ENCODE measurements at regions not wholly inside any gene's neighbourhood (a gene's known extent, or its start where the extent isn't known, plus 50 kb on each side); places are given as distances from the start of the nearest gene placed in this dataset.

DNA sequence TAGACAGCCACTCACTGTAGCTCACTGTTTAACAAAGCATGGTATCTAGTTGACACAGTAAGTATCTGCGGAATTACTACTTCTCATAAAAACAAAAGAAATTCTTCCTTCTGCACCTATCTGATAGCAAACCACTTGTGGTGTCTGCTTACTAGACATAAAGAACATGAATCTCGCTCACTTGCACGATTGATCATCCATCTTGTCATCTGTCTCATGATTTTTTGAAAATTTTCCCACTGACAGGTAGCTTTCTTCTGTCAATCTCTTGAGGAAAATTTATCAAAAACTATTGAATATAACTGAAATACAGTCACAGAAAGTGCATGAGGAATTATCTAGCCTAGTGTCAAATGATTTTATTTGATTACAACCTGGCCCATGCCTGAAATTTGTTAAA is 291.6 kb upstream of the ANO3 start:
- no peak overlapping the region for H3K9ac ChIP-seq (ENCODE audit: low read depth, low read length)
- H3K4me3 ChIP-seq (ENCODE audit: low read length): no peak overlapping the region
- H3K36me3 ChIP-seq (ENCODE audit: insufficient read depth, low read length): no peaks in the 10 kb centered on the region
- no peak overlapping the region for H3K4me2 ChIP-seq (ENCODE audit: low read length)
- peaks cover 4% of the 10 kb centered on the region for H3K27me3 ChIP-seq (ENCODE audit: control insufficient read depth, insufficient read depth, low read length)
- H3K9me3 ChIP-seq (replicated peaks; ENCODE audit: low read length): no peaks in the 10 kb centered on the region
- H3K4me1 ChIP-seq (ENCODE audit: control insufficient read depth, insufficient read depth, low read length): no peaks in the 10 kb centered on the region

DNA sequence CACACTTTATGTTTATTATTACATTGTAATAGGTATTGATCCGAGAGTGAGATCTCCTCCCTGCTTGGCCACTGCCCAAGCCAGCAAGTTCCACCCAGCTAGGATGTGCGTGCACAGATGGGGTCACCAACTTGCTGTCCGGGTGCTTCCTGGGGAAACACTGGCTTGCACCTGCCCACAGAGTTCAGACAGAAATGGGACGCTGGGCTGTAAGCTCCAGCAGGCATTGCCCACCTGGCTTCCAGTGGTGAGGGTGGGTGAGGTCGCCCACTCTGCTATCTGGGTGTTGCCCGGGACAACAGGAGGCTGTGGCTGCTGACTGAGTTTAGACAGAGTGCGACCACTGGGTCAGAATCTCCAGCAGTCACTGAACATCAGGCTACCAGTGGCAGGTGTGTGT is 289.8 kb upstream of the ANO3 start:
- Histone ChIP-seq H3K27me3 (ENCODE audit: control insufficient read depth, insufficient read depth, low read length) (no peaks in the 10 kb centered on the region), H3K36me3 (ENCODE audit: insufficient read depth, low read length) (no peaks in the 10 kb centered on the region), H3K4me3 (ENCODE audit: low read length) (no peak overlapping the region), H3K9me3 (replicated peaks; ENCODE audit: low read length) (no peaks in the 10 kb centered on the region), H3K9ac (ENCODE audit: low read depth, low read length) (no peak overlapping the region), H3K4me2 (ENCODE audit: low read length) (no peak overlapping the region), H3K4me1 (ENCODE audit: control insufficient read depth, insufficient read depth, low read length) (no peaks in the 10 kb centered on the region)

DNA sequence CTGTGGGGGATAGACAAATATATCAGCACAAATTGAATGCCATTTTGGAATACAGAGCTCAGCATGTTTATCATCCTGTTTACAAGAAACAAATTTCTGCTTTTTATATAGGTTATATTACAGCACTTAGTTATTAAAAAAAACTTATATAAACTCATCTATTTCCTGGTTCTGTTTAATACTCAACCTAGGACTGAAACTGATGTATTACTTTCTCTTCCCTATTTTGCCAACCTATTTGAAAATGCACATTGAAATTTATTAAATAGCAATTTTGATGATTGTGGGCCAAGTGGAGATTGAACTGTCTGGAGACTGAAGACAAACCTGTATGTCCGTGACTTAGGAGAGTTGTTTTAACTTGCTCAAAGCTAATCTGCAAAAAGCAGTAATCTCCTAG is 288.3 kb upstream of the ANO3 start:
- no peaks in the 10 kb centered on the region for H3K9me3 ChIP-seq (replicated peaks; ENCODE audit: low read length)
- H3K36me3 ChIP-seq (ENCODE audit: insufficient read depth, low read length): no peaks in the 10 kb centered on the region
- no peak overlapping the region for H3K9ac ChIP-seq (ENCODE audit: low read depth, low read length)
- no peaks in the 10 kb centered on the region for H3K4me1 ChIP-seq (ENCODE audit: control insufficient read depth, insufficient read depth, low read length)
- H3K4me3 ChIP-seq (ENCODE audit: low read length): no peak overlapping the region
- peaks cover 4% of the 10 kb centered on the region for H3K27me3 ChIP-seq (ENCODE audit: control insufficient read depth, insufficient read depth, low read length)
- H3K4me2 ChIP-seq (ENCODE audit: low read length): no peak overlapping the region

DNA sequence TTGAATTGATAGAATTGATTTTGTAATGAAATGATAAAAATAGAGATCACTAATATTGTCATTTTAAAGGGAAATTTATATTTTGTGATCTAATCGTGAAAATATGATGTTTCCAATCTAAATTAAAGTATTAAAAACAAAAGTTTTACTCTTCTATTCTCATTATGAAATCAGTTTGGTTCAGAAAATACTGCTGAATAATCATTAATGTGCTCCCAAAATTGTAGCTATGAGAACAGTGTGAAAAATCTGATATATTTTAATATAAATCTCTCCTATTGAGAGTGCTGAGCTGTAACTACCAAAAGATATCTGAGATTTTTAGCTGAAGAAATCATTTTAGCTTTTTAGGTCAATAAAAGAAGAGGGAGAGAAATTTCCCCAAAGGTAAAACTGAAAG is 287.5 kb upstream of the ANO3 start:
- H3K4me3 ChIP-seq (ENCODE audit: low read length): no peak overlapping the region
- no peaks in the 10 kb centered on the region for H3K36me3 ChIP-seq (ENCODE audit: insufficient read depth, low read length)
- H3K9me3 ChIP-seq (replicated peaks; ENCODE audit: low read length): no peaks in the 10 kb centered on the region
- H3K4me1 ChIP-seq (ENCODE audit: control insufficient read depth, insufficient read depth, low read length): no peaks in the 10 kb centered on the region
- H3K4me2 ChIP-seq (ENCODE audit: low read length): no peak overlapping the region
- no peak overlapping the region for H3K9ac ChIP-seq (ENCODE audit: low read depth, low read length)
- H3K27me3 ChIP-seq (ENCODE audit: control insufficient read depth, insufficient read depth, low read length): peaks cover 4% of the 10 kb centered on the region

GRCh38 chr11:26045082-26045481 is 286.8 kb upstream of the ANO3 start:
- Histone ChIP-seq H3K4me2 (ENCODE audit: low read length) (no peak overlapping the region), H3K4me3 (ENCODE audit: low read length) (no peak overlapping the region), H3K27me3 (ENCODE audit: control insufficient read depth, insufficient read depth, low read length) (peaks cover 4% of the 10 kb centered on the region), H3K36me3 (ENCODE audit: insufficient read depth, low read length) (no peaks in the 10 kb centered on the region), H3K9me3 (replicated peaks; ENCODE audit: low read length) (no peaks in the 10 kb centered on the region), H3K4me1 (ENCODE audit: control insufficient read depth, insufficient read depth, low read length) (no peaks in the 10 kb centered on the region), H3K9ac (ENCODE audit: low read depth, low read length) (no peak overlapping the region)

- H3K36me3 ChIP-seq (ENCODE audit: insufficient read depth, low read length): no peaks in the 10 kb centered on the region
- H3K4me3 ChIP-seq (ENCODE audit: low read length): no peak overlapping the region
- no peak overlapping the region for H3K4me2 ChIP-seq (ENCODE audit: low read length)
- no peaks in the 10 kb centered on the region for H3K4me1 ChIP-seq (ENCODE audit: control insufficient read depth, insufficient read depth, low read length)
- no peak overlapping the region for H3K9ac ChIP-seq (ENCODE audit: low read depth, low read length)
- no peaks in the 10 kb centered on the region for H3K9me3 ChIP-seq (replicated peaks; ENCODE audit: low read length)
- peaks cover 4% of the 10 kb centered on the region for H3K27me3 ChIP-seq (ENCODE audit: control insufficient read depth, insufficient read depth, low read length)
Observed at GRCh38 chr11:26048271-26048670, 283.7 kb upstream of the ANO3 start.

- H3K4me1 ChIP-seq (ENCODE audit: control insufficient read depth, insufficient read depth, low read length): no peaks in the 10 kb centered on the region
Observed at GRCh38 chr11:26053966-26054365, 278.0 kb upstream of the ANO3 start.

DNA sequence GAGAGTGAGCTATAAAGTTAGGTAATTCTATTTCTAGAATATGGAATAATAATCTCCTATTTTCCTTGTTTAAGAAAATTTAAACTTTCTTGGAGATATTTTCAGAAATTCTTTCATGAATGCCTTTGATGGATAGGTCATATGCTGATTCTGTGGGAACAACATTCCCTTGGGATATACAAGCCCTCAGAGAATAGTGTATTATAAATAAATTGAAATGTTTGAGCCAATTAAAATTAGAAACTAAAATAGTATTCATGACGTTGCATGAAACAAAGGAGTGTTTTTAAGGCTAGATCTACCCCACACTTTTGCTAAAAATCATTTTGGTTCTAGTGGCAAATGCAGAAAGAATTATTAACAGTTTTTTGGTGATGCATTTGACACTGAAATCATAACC is 269.3 kb upstream of the ANO3 start:
- Histone ChIP-seq H3K27me3 (ENCODE audit: control insufficient read depth, insufficient read depth, low read length) (no peaks in the 10 kb centered on the region), H3K9me3 (replicated peaks; ENCODE audit: low read length) (no peaks in the 10 kb centered on the region), H3K4me3 (ENCODE audit: low read length) (no peak overlapping the region), H3K9ac (ENCODE audit: low read depth, low read length) (no peak overlapping the region), H3K36me3 (ENCODE audit: insufficient read depth, low read length) (no peaks in the 10 kb centered on the region), H3K4me2 (ENCODE audit: low read length) (no peak overlapping the region), H3K4me1 (ENCODE audit: control insufficient read depth, insufficient read depth, low read length) (no peaks in the 10 kb centered on the region)

More at GRCh38 chr11:26053966-26054365, 278.0 kb upstream of the ANO3 start:
- no peaks in the 10 kb centered on the region for H3K9me3 ChIP-seq (replicated peaks; ENCODE audit: low read length)
- H3K4me2 ChIP-seq (ENCODE audit: low read length): no peak overlapping the region
- no peak overlapping the region for H3K4me3 ChIP-seq (ENCODE audit: low read length)
- no peaks in the 10 kb centered on the region for H3K27me3 ChIP-seq (ENCODE audit: control insufficient read depth, insufficient read depth, low read length)
- no peaks in the 10 kb centered on the region for H3K36me3 ChIP-seq (ENCODE audit: insufficient read depth, low read length)
- H3K9ac ChIP-seq (ENCODE audit: low read depth, low read length): no peak overlapping the region

- no peaks in the 10 kb centered on the region for H3K9me3 ChIP-seq (replicated peaks; ENCODE audit: low read length)
- no peaks in the 10 kb centered on the region for H3K36me3 ChIP-seq (ENCODE audit: insufficient read depth, low read length)
- H3K4me1 ChIP-seq (ENCODE audit: control insufficient read depth, insufficient read depth, low read length): no peaks in the 10 kb centered on the region
- no peak overlapping the region for H3K4me2 ChIP-seq (ENCODE audit: low read length)
- H3K9ac ChIP-seq (ENCODE audit: low read depth, low read length): no peak overlapping the region
- no peak overlapping the region for H3K4me3 ChIP-seq (ENCODE audit: low read length)
- no peaks in the 10 kb centered on the region for H3K27me3 ChIP-seq (ENCODE audit: control insufficient read depth, insufficient read depth, low read length)
Observed at GRCh38 chr11:26063915-26064314, 268.0 kb upstream of the ANO3 start.

GRCh38 chr11:26065944-26066343 is 266.0 kb upstream of the ANO3 start:
- Histone ChIP-seq H3K4me1 (ENCODE audit: control insufficient read depth, insufficient read depth, low read length) (no peaks in the 10 kb centered on the region), H3K36me3 (ENCODE audit: insufficient read depth, low read length) (no peaks in the 10 kb centered on the region), H3K9me3 (replicated peaks; ENCODE audit: low read length) (no peaks in the 10 kb centered on the region), H3K9ac (ENCODE audit: low read depth, low read length) (no peak overlapping the region), H3K4me2 (ENCODE audit: low read length) (no peak overlapping the region), H3K27me3 (ENCODE audit: control insufficient read depth, insufficient read depth, low read length) (no peaks in the 10 kb centered on the region), H3K4me3 (ENCODE audit: low read length) (no peak overlapping the region)

DNA sequence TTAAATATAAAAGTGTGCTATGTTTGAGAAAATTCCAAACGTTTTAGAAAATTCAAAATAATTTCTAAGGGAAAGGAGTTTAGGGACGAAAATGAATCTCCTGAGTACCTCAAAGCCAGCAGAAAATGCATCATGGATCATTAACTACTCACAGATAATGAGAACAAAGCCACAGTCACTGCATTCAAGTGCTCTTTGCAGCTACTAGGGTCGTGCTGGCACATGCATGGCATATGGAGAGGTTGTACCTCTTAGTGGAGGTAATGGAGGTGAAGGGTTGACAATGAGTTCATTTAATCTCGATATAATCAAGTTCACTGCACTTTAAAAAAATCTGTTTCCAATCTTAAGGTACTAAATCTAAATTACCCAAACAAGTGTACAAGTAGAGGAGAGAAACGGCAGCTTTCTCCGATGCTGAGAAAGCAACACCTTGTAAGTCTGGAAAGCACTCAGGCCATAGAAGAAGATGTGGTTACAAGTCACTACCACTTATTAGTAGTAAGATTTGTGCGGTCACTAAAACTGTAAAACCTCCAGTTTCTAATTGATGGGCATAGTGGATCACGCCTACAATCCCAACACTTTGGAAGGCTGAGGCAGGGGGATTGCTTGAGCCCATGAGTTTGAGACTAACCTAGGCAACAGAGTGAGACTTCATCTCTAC is 261.1 kb upstream of the ANO3 start:
- H3K9ac ChIP-seq (ENCODE audit: low read depth, low read length): no peak overlapping the region
- H3K4me2 ChIP-seq (ENCODE audit: low read length): no peak overlapping the region
- H3K9me3 ChIP-seq (replicated peaks; ENCODE audit: low read length): no peaks in the 10 kb centered on the region
- no peaks in the 10 kb centered on the region for H3K27me3 ChIP-seq (ENCODE audit: control insufficient read depth, insufficient read depth, low read length)
- H3K4me3 ChIP-seq (ENCODE audit: low read length): no peak overlapping the region
- no peaks in the 10 kb centered on the region for H3K4me1 ChIP-seq (ENCODE audit: control insufficient read depth, insufficient read depth, low read length)
- no peaks in the 10 kb centered on the region for H3K36me3 ChIP-seq (ENCODE audit: insufficient read depth, low read length)

- H3K4me1 ChIP-seq (ENCODE audit: control insufficient read depth, insufficient read depth, low read length): no peaks in the 10 kb centered on the region
- H3K4me3 ChIP-seq (ENCODE audit: low read length): no peak overlapping the region
- no peak overlapping the region for H3K9ac ChIP-seq (ENCODE audit: low read depth, low read length)
- H3K4me2 ChIP-seq (ENCODE audit: low read length): no peak overlapping the region
- no peaks in the 10 kb centered on the region for H3K36me3 ChIP-seq (ENCODE audit: insufficient read depth, low read length)
- H3K27me3 ChIP-seq (ENCODE audit: control insufficient read depth, insufficient read depth, low read length): no peaks in the 10 kb centered on the region
- H3K9me3 ChIP-seq (replicated peaks; ENCODE audit: low read length): no peaks in the 10 kb centered on the region
Observed at GRCh38 chr11:26072614-26073153, 259.2 kb upstream of the ANO3 start.
